Pancreas (tissue), 10 donors: ENCODE measurements at regions not wholly inside any gene's neighbourhood (a gene's known extent, or its start where the extent isn't known, plus 50 kb on each side); places are given as distances from the start of the nearest gene placed in this dataset.
A peak's percentile ranks its signal among the peaks of the same experiment; 100 is the strongest.

ENCODE experiments used
- ATAC-seq, 4 donors: fragments of 200-7000 bp; cut with Tn5 transposase; one replicate each; pipeline versions ENCODE4 v1.8.0 to v1.9.1; 2020; ENCODE audit warnings: mild to moderate bottlenecking in 4 of 4, moderate library complexity in 4 of 4
- DNase-seq, 6 donors: peaks; one replicate each; pipeline ENCODE4 v3.0.0-alpha.2; 2020
- FAIRE-seq: peaks from 2 replicates; lab custom pipeline; 2012; peaks lifted over from hg19 to GRCh38; lab: Jason Lieb, UNC
- H3K27ac ChIP-seq, 4 donors: fragments of 200-600 bp; sonication (generic); 1 replicate in 3 of 4; 2 replicates in 1 of 4; pipeline versions ENCODE4 v1.5.0 to v1.8.0; 2020
- H3K27me3 ChIP-seq, 4 donors: fragments of 200-600 bp; one replicate each; pipeline ENCODE4 v1.8.0; 2021
- H3K36me3 ChIP-seq, 3 donors: fragments of 200-600 bp; sonication (generic) in 1 of 3; one replicate each; pipeline versions ENCODE4 v1.5.0 to v1.8.0; 2020 to 2021
- H3K4me1 ChIP-seq, 3 donors: fragments of 200-600 bp; one replicate each; pipeline ENCODE4 v1.8.0; 2021
- H3K4me3 ChIP-seq, 4 donors: fragments of 200-600 bp; sonication (generic) in 2 of 4; one replicate each; pipeline versions ENCODE4 v1.5.0 to v1.8.0; 2020 to 2021
- H3K9me3 ChIP-seq, 4 donors: fragments of 200-600 bp; one replicate each; pipeline ENCODE4 v1.8.0; 2021
- WGBS, 2 donors: extraction: QIAGEN DNeasy Blood & Tissue Kit; methylation state at CpG; one replicate each; pipeline ENCODE4 v1.1.7; 2013; 5-methylcytosine and 5-hydroxymethylcytosine counted together
- intact Hi-C, 3 donors: fragments of 100-400 bp; cut with DNase I; formaldehyde crosslinking; loops; one replicate each; pipeline versions ENCODE4 v1.11.1 to v1.14.2; 2022
- TF ChIP-seq, protein P1 (sequence below), 4 donors: fragments of 200-600 bp; sonication (generic) in 3 of 4; IDR thresholded peaks; one replicate each; pipeline versions ENCODE4 v1.5.0 to v1.8.0; 2021; ENCODE audit warnings: antibody characterized with exemption in 4 of 4
- donor health status: healthy with polysubstance abuse.
- donor health status: DM: no; HTN: no; CAD: no; lungs with moderate emphysema.
- donor health status: DM: no; HTN: no; CAD: no.
- donor health status: control.
- donor health status: control.
- donor health status: Bipolar disorder and iron deficiency.
- donor health status: DM: yes; HTN: yes; CAD: no.
- donor health status: DM: no; HTN: no; CAD: no.
- donor health status: DM: no; HTN: no; CAD: no.
- donor health status: DM: yes; HTN: yes; CAD: no.

DNA sequence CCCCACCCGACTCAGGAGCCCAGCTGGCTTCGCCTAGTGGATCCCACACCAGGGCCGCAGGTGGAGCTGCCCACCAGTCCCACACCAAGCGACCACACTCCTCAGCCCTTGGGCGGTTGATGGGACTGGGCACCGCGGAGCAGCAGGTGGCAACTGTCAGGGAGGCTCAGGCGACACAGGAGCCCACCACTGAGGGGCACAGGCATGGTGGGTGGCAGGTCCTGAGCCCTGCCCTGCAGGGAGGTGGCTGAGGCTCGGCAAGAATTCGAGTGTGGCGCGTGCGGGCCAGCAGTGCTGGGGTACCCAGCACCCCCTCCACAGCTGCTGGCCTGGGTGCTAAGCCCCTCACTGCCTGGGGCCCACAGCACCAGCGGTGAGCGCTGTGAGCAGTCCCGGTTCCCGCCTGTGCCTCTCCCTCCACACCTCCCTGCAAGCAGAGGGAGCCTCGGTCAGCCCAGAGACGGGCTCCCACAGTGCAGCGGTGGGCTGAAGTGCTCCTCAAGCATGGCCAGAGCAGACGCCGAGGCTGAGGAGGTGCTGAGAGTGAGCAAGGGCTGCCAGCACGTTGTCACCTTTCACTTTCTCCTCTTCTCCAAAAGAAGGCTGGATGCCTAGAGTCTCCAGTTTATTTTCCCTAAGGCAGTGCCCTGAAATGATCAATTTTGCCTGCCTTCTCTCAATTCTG, 1440.7 kb upstream of the ZEB2 start:
- WGBS, 2 donors: 92 to 93% methylated on average over 22 to 23 of the region's 23 CpGs
- DNase-seq: peak in 1 of 6 donors; percentile 39
- no peak for ATAC-seq
- intact Hi-C loops: no loop called here
- no peak for FAIRE-seq
- H3K9me3 ChIP-seq: no peaks in the 10 kb centered on the region
- H3K4me3 ChIP-seq: no peak overlapping the region
- no peaks in the 10 kb centered on the region for H3K36me3 ChIP-seq
- H3K27ac ChIP-seq: no peak overlapping the region
- TF ChIP-seq, protein P1, sequence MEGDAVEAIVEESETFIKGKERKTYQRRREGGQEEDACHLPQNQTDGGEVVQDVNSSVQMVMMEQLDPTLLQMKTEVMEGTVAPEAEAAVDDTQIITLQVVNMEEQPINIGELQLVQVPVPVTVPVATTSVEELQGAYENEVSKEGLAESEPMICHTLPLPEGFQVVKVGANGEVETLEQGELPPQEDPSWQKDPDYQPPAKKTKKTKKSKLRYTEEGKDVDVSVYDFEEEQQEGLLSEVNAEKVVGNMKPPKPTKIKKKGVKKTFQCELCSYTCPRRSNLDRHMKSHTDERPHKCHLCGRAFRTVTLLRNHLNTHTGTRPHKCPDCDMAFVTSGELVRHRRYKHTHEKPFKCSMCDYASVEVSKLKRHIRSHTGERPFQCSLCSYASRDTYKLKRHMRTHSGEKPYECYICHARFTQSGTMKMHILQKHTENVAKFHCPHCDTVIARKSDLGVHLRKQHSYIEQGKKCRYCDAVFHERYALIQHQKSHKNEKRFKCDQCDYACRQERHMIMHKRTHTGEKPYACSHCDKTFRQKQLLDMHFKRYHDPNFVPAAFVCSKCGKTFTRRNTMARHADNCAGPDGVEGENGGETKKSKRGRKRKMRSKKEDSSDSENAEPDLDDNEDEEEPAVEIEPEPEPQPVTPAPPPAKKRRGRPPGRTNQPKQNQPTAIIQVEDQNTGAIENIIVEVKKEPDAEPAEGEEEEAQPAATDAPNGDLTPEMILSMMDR (IDR thresholded peaks at IDR 0.05): no peak
- H3K27me3 ChIP-seq: no peaks in the 10 kb centered on the region
- no peaks in the 10 kb centered on the region for H3K4me1 ChIP-seq

DNA sequence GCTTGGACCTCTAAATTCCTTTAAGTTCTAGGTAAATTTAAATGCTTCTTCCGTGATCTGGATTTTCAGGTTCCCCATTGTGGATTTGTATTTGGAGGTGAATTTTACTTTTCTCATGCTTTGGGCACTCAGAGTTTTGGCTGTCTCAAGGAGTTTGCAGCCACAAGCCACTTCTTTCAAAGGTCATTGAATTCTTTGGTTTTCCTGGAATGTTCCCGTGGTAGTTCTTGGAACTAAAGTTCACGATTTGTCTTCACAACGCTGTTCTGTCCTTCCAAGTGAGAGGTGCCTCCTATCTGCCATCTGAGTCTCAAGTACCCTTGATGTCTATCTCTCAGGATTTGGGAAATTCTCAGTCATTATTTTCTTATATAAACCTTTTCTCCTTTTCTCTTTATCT, 1438.7 kb upstream of the ZEB2 start:
- no peaks in the 10 kb centered on the region for H3K36me3 ChIP-seq
- 86 to 96% methylated on average over 4 of the region's 4 CpGs for WGBS, 2 donors
- H3K9me3 ChIP-seq: no peaks in the 10 kb centered on the region
- FAIRE-seq: no peak
- intact Hi-C loops: no loop called here
- H3K27ac ChIP-seq: no peak overlapping the region
- no peaks in the 10 kb centered on the region for H3K27me3 ChIP-seq
- ATAC-seq: no peak
- no peaks in the 10 kb centered on the region for H3K4me1 ChIP-seq
- H3K4me3 ChIP-seq: no peak overlapping the region
- DNase-seq: no peak
- TF ChIP-seq, protein P1 (IDR thresholded peaks at IDR 0.05): no peak

DNA sequence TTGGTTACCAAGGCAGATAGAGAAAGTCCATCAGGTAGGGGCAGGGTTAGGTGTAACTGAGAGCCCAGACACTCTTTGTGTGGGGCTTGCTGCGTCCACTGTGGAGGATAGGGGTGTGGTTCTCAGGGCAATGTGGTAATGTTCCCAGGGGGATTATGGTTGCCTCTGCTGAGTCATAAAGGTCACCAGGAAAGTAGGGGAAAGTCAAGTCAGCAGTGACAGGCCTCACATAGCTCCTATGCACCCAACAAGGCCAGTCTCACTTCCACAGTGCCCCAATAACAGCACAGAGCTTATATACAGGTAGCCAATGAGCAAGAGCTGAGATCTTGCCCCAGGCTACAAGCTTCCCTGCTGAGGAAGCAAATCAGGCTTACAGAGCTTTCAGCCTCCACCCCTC, 1438.0 kb upstream of the ZEB2 start:
- Histone ChIP-seq H3K36me3 (no peaks in the 10 kb centered on the region), H3K27me3 (no peaks in the 10 kb centered on the region), H3K4me1 (no peaks in the 10 kb centered on the region), H3K4me3 (no peak overlapping the region), H3K27ac (no peak overlapping the region), H3K9me3 (no peaks in the 10 kb centered on the region)
- TF ChIP-seq, protein P1 (IDR thresholded peaks at IDR 0.05): no peak
- DNase-seq (no peak), ATAC-seq (no peak), FAIRE-seq (no peak)
- intact Hi-C loops: no loop called here
- WGBS, 2 donors: 0 to 2% methylated on average over 1 of the region's 1 CpG

DNA sequence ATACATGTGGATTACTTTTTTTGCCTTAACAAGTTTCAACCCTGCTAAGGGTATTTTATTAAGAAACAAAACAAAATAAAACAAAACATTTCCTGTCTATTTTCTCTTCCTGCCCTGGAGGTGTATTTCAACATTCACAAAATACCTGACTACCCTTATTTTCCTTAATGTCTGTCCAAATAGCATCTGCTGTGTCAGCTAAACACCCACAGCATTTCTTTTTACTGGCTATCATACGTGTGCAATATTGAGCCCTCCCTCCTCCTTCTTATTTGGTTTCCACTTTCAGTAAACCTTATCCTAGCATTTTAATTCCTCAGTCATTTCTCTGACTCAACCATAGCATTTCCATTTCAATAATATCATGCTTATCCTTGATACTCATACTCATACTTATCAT, 1420.0 kb upstream of the ZEB2 start:
- FAIRE-seq (no peak), ATAC-seq (no peak), DNase-seq (no peak)
- H3K36me3 ChIP-seq: no peaks in the 10 kb centered on the region
- WGBS, 2 donors: 44 to 57% methylated on average over 1 of the region's 1 CpG
- H3K27ac ChIP-seq: no peak overlapping the region
- TF ChIP-seq, protein P1 (IDR thresholded peaks at IDR 0.05): no peak
- H3K4me1 ChIP-seq: no peaks in the 10 kb centered on the region
- intact Hi-C loops: no loop called here
- no peak overlapping the region for H3K4me3 ChIP-seq
- peaks cover 0 to 3% (median 0%) of the 10 kb centered on the region in 4 donors for H3K9me3 ChIP-seq
- H3K27me3 ChIP-seq: no peaks in the 10 kb centered on the region

DNA sequence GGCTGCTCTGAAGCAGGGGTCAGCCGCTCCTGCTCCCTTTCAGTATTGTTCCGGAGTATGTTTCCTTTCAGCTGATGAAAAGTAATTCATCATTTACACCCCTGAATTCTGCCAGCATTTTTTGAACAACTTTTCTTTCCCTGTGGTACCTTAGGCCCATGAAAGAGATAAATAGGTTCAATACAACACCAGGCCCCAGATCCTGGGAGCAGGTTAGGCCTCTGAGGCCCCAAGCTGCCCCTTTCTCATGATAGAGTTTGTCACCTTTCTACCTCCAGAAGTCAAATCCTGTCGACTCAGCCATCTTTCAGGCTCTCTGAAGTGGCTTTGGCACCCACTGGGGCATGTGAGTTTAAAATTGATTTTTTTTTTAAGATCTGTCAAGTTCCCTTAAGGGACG, 1415.1 kb upstream of the ZEB2 start:
- Histone ChIP-seq H3K9me3 (no peaks in the 10 kb centered on the region), H3K36me3 (no peaks in the 10 kb centered on the region), H3K27ac (no peak overlapping the region), H3K27me3 (no peaks in the 10 kb centered on the region), H3K4me1 (no peaks in the 10 kb centered on the region), H3K4me3 (no peak overlapping the region)
- FAIRE-seq (no peak), DNase-seq (no peak), ATAC-seq (no peak)
- WGBS, 2 donors: 73 to 78% methylated on average over 4 of the region's 4 CpGs
- intact Hi-C loops: no loop called here
- TF ChIP-seq, protein P1 (IDR thresholded peaks at IDR 0.05): no peak
